GM12864 (cell line): ENCODE measurements at regions not wholly inside any gene's neighbourhood (a gene's known extent, or its start where the extent isn't known, plus 50 kb on each side); places are given as distances from the start of the nearest gene placed in this dataset.

Experiments used
- DNase-seq: peaks from one replicate; pipeline ENCODE4 v3.0.0-alpha.2; 2011; ENCODE audit warnings: low read depth
- H3K4me3 ChIP-seq: 2 replicates; pipeline ENCODE4 v1.5.1; 2011; ENCODE audit warnings: mild to moderate bottlenecking, low read depth, low read length, control low read depth
- CTCF ChIP-seq: IDR thresholded peaks from 2 replicates; pipeline ENCODE4 v1.5.1; 2011; ENCODE audit warnings: low read depth, mild to moderate bottlenecking, moderate library complexity, low read length, control low read depth, inconsistent platforms; ENCODE audit errors: missing control alignments

- H3K4me3 ChIP-seq: no peak overlapping the region
- no peak for TF ChIP-seq CTCF
- no peak for DNase-seq
Observed at GRCh38 chr3:102066470-102066869, 217.2 kb downstream of the NFKBIZ start.

- TF ChIP-seq CTCF: no peak
- no peak for DNase-seq
- no peak overlapping the region for H3K4me3 ChIP-seq
Observed at GRCh38 chr3:102068327-102068726, 219.0 kb downstream of the NFKBIZ start.

GRCh38 chr3:102068736-102069135, 219.4 kb downstream of the NFKBIZ start:
- no peak for TF ChIP-seq CTCF
- no peak overlapping the region for H3K4me3 ChIP-seq
- no peak for DNase-seq

- TF ChIP-seq CTCF: no peak
- no peak overlapping the region for H3K4me3 ChIP-seq
- DNase-seq: no peak
Observed at GRCh38 chr3:102069211-102069662, 219.9 kb downstream of the NFKBIZ start.

- H3K4me3 ChIP-seq: no peak overlapping the region
- no peak for TF ChIP-seq CTCF
- DNase-seq: no peak
Observed at GRCh38 chr3:102074946-102075345, 225.6 kb downstream of the NFKBIZ start.

GRCh38 chr3:102078401-102078800, 229.1 kb downstream of the NFKBIZ start:
- DNase-seq: no peak
- H3K4me3 ChIP-seq: no peak overlapping the region
- TF ChIP-seq CTCF: no peak
